GM19324 (cell line): ENCODE measurements at regions not wholly inside any gene's neighbourhood (a gene's known extent, or its start where the extent isn't known, plus 50 kb on each side); places are given as distances from the start of the nearest gene placed in this dataset.

Experiments
- ATAC-seq: cut with Tn5 transposase; IDR thresholded peaks from one replicate; pipeline ENCODE4 v1.9.1; 2021; ENCODE audit warnings: mild to moderate bottlenecking, moderate library complexity; ENCODE audit not compliant: unreplicated experiment, low FRiP score

DNA sequence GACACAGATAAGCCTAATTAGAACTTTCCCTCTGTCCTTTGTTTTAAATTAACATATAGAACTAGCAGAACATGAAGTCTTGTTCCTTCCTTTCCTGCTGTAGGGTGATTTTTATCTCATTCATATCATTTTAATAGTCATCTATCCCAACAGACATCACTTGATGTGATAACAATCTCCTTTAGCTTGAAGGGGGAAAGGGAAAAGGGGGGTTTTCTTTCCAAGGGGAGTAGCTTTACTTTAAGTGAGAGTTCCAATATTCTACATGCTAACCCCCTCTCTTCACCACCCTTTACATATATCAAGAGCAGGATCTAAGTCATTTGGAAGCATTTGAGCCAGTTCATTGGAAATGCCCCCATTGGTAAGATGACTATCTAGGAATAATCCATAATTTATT, 241.9 kb downstream of the HHIPL2 start:
- no peak for ATAC-seq

DNA sequence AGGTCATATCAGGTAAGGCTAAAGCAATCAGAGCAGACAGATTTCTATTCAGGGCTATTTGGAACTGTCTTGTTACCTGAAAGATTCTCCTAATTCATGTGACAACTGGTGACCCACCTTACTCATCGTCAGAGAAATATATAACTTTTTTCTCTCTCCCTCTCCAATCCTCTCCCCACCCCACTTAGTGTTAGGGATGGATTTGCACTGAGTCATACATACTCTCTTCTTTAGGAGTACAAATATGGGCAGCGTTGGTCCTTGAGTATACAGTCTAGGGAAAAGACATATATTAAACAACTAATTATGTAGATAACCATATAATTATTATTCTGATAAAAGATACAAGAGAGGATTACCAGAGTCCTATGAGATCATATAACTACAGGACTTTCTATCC, 246.3 kb downstream of the HHIPL2 start:
- no peak for ATAC-seq

GRCh38 chr1:222299524-222299923, 248.4 kb downstream of the HHIPL2 start:
- ATAC-seq: no peak

GRCh38 chr1:222290866-222291265, 257.0 kb downstream of the HHIPL2 start:
- no peak for ATAC-seq

GRCh38 chr1:222288053-222288452, 259.9 kb downstream of the HHIPL2 start:
- ATAC-seq: no peak

DNA sequence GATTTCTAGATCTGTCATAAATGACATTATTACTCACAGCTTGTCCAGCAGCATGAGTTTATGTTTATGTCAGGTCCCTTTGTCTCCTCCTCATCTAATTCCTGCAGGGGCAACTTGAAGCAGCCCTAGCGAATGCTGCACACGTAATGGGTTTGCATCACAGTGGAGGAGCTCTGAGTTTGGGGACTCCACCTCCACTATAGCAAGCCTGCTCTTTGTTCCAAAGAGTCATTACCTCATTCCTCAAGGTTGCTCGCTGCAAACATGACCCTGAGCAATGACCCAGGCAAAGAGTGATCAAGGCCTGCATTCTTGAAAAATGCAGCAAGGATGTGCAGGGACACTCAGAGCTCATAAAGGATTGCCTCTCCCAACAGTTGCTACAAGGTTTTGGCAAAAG, 261.9 kb downstream of the HHIPL2 start:
- ATAC-seq: no peak

- ATAC-seq: no peak
Observed at GRCh38 chr1:222285526-222285925, 262.4 kb downstream of the HHIPL2 start.

- ATAC-seq: no peak
Observed at GRCh38 chr1:222284466-222284865, 263.4 kb downstream of the HHIPL2 start.

DNA sequence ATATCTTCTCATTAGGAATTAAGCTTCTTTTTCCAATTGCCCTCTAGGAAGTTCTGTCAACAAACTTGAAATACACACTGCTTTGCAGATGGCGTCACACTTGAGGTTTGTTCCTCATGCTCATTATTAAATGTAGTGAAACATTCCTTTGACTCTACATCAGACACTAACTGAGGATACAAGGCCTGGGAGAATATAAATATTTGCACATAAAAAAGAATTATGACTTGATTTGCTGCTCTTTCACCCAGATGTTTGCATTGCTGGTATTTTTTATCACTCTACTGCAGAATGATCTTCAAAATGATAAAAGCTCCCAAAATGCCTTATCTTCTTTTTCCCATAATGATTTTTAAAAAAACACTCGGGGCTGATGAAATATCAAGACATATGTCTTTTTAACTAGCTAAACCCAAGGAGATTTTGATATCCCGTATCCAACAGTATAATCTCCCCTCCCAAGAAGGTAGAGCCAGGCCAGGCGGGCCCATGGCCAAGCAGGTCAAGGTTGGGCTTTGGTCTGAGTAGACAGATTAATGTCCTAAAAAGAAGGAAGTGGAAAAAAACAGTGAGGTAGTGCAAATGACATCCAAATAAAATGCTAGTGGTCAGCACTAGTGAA, 264.6 kb downstream of the HHIPL2 start:
- ATAC-seq: no peak

DNA sequence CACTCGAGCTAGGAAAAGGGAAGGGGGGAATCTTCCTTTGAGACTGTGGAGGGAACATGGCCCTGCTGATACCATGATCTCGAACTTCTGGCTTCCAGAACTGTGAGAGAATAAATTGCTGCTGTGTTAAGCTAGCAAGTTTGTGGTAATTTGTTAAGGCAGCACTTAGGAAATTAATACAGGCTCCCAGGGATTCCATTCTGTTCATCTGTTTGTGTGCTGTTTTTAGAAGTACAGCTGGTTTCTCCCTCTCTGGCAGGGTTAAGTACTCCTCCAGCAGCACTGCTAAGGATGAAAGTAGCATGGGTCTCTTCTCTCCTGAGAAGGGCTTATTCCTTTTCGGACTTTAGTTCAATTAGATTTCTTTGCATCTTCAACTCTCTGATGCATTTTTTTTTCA, 268.3 kb downstream of the HHIPL2 start:
- no peak for ATAC-seq

- ATAC-seq: no peak
Observed at GRCh38 chr1:222278501-222278900, 269.4 kb downstream of the HHIPL2 start.

DNA sequence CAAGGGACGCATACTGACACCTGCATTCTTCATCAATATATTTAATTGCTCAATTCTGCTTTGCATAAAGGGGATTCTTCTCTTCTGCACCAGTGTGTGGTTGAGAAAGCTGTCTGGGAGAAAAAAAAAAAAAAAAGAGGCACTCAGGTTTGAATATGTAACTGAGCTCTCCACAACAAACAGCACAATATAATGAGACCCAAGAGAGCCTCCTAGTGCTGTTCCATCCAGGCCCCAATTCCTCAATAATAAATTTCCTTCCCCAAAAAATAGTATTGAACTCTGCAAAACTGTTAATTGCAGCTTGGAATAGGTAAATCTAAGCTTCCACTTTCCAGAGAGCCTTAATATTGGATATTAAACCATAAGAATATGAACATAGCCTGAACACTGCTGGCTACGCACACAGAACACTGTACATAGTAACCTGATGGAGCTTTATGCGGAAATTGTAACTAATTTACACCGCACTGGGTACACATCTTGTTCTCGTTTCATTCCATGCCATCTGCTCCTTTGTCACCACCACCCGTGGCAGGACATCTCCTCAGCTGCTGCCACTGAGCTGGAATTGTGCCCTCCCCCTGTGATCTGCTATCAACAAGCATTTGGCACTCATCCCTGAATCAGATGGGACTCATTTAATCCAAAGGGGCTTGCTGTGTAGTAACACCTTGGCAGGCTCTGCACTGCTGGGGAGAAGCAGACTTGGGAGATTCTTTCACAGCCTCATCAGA, 272.0 kb downstream of the HHIPL2 start:
- no peak for ATAC-seq

GRCh38 chr1:222275001-222275728, 272.7 kb downstream of the HHIPL2 start:
- ATAC-seq: no peak

DNA sequence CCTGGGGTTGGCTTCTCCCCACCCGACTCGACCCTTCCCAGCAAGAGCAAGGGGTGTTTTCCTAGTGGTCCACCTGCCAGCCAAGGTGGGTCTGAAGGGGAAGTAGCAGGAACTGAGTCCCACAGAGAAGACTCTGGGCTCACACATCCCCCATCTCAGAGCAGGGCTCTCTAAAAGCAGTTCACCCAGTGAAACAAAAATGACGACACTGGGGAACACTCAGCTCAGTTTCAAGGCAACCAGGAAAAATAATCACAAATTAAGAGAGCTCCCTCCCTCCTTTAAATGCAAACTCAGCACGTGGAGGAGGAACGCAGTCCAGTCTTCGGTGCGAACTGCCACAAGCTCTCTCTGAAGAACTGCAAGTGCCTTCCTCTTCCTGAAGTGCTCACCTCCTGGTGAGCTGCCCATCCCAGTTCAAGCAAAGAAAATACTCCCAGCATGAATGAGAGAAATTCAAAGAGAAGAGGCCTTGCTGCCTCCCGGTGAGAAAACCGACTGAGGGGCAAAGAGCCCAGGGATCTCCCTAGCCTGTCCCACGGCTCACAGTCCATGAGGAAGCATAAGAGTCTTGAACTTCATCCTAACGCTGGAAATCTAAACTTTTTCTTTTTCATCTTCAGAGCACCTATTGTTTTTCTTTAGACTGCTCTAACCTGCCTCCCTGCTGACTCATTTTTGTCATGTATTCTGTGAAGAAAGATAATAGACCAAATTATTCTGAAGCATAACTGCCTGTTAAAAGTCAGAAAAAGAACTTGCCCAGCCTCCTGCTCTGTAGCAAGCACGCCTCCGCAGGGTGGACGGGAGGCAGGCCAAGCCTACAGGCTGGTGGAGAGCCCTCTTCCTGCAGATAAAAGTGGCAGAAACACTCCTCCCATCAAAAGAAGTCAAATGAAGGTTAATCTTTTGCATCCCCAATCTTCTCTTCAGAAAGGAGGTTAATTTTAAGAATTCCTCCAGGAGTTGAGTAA, 281.4 kb downstream of the HHIPL2 start:
- no peak for ATAC-seq

DNA sequence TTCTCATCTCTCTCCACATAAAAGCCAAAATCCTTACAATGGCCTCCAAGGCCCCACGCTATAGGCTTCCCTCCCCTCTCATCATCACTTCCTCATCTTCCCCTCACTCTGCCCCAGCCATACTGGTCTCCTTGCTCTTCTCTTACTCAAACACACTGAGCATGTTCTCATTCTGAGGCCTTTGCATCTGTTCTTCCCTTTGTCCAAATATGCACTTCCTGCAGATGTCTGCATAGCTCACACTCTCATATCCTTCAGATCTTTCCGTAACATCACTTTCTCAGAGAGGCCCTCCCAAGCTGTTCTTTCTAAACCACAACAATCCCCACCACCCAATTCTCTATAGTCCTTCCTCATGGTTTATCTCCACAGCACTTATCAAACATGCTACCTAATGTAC, 284.1 kb downstream of the HHIPL2 start:
- no peak for ATAC-seq

GRCh38 chr1:222257027-222257426, 290.9 kb downstream of the HHIPL2 start:
- no peak for ATAC-seq

DNA sequence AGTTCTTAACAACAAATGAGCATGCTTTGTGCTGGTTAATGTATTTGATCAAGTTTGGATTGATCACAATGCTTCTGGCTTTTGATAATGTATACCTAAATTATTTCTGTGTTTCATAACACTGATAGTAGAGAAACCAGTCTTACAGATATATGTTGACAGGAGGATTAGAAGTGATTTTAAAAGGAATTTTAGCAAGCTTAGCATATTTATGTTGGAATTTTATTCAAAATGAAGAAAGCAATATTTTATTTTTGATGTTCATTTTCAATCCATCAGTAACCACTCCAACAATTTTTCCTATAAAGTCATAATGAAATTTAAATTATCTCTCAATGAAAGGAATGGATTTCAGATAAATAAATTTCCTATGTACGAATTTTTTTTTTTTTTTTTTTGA, 291.8 kb downstream of the HHIPL2 start:
- ATAC-seq: no peak

GRCh38 chr1:222252788-222253187, 295.1 kb downstream of the HHIPL2 start:
- ATAC-seq: no peak

GRCh38 chr1:222251847-222252246, 296.1 kb downstream of the HHIPL2 start:
- ATAC-seq: no peak

- no peak for ATAC-seq
Observed at GRCh38 chr1:222250376-222250775, 297.5 kb downstream of the HHIPL2 start.
